ENCODE measurements at regions not wholly inside any gene's neighbourhood (a gene's known extent, or its start where the extent isn't known, plus 50 kb on each side); places are given as distances from the start of the nearest gene placed in this dataset.

- DNase-seq (ENCODE audit: low read depth in 1 of 2, low spot score in 1 of 2) (peak in 1 of 2 experiments; percentile 48), ATAC-seq (peak; percentile 77 to 78), FAIRE-seq (no peak)
- no peak for TF ChIP-seq MAFK (IDR thresholded peaks at IDR 0.05; ENCODE audit: partially characterized antibody)
- TF ChIP-seq ESRRA (IDR thresholded peaks at IDR 0.05; ENCODE audit: borderline replicate concordance, low read length) = no peak
- no peak for TF ChIP-seq ZSCAN20 (CRISPR knock-in tag; IDR thresholded peaks at IDR 0.05)
- no peak for TF ChIP-seq MAX (IDR thresholded peaks at IDR 0.05)
- TF ChIP-seq EHF (CRISPR knock-in tag; IDR thresholded peaks at IDR 0.05) = no peak
- TF ChIP-seq ELK1 (IDR thresholded peaks at IDR 0.05; ENCODE audit: low read depth, low read length) = no peak
- no peak for TF ChIP-seq ZNF302 (CRISPR knock-in tag; IDR thresholded peaks at IDR 0.05)
- no peak for TF ChIP-seq NPAS2 (CRISPR knock-in tag; IDR thresholded peaks at IDR 0.05; ENCODE audit: borderline replicate concordance)
- no peak for TF ChIP-seq PBX3 (IDR thresholded peaks at IDR 0.05)
- no peak for TF ChIP-seq CBX8 (IDR thresholded peaks at IDR 0.05)
- TF ChIP-seq MYC (IDR thresholded peaks at IDR 0.05; ENCODE audit: borderline replicate concordance, low read length) = no peak
- TF ChIP-seq HES2 (IDR thresholded peaks at IDR 0.05) = no peak
- TF ChIP-seq CHD2 (IDR thresholded peaks at IDR 0.05; ENCODE audit: low read length, partially characterized antibody) = no peak
- Histone ChIP-seq H3K4me3 (no peak overlapping the region), H3K4me2 (no peak overlapping the region), H3K27ac (no peak overlapping the region), H3K4me1 (no peaks in the 10 kb centered on the region), H3K9me3 (no peaks in the 10 kb centered on the region)
- ChIA-PET POLR2A (no interaction called here), CTCF (no interaction called here)
- WGBS (ENCODE audit: missing lambda C conversion rate) = 89% methylated on average over 3 of the region's 3 CpGs
Observed at GRCh38 chr2:8433390-8433789, 248.5 kb upstream of the ID2 start.

- no peak for TF ChIP-seq MAZ (IDR thresholded peaks at IDR 0.05; ENCODE audit: borderline replicate concordance, low read depth, low read length)
- no peak for TF ChIP-seq NR3C1 (IDR thresholded peaks at IDR 0.05)
- TF ChIP-seq POLR2A (IDR thresholded peaks at IDR 0.05; ENCODE audit: low read length) = no peak
- TF ChIP-seq ZFP36 (IDR thresholded peaks at IDR 0.05; ENCODE audit: borderline replicate concordance, partially characterized antibody) = no peak
- Histone ChIP-seq H3K27ac (no peak overlapping the region), H3K4me3 (no peak overlapping the region), H3K9me3 (no peaks in the 10 kb centered on the region), H3K4me1 (no peaks in the 10 kb centered on the region), H3K4me2 (no peak overlapping the region)
- no peak for ATAC-seq
- FAIRE-seq = no peak
- POLR2A ChIA-PET = no interaction called here
- WGBS (ENCODE audit: missing lambda C conversion rate) = 67% methylated on average over 4 of the region's 4 CpGs
- DNase-seq (ENCODE audit: low read depth in 1 of 2, low spot score in 1 of 2) = no peak
- CTCF ChIA-PET = no interaction called here
Observed at GRCh38 chr2:8435608-8436007, 246.2 kb upstream of the ID2 start.

- Histone ChIP-seq H3K9me3 (no peaks in the 10 kb centered on the region), H3K27ac (no peak overlapping the region), H3K4me3 (no peak overlapping the region), H3K4me2 (no peak overlapping the region), H3K4me1 (no peaks in the 10 kb centered on the region)
- DNase-seq (ENCODE audit: low read depth in 1 of 2, low spot score in 1 of 2) = no peak
- ATAC-seq = no peak
- ChIA-PET POLR2A (no interaction called here), CTCF (no interaction called here)
- WGBS (ENCODE audit: missing lambda C conversion rate) = 72% methylated on average over 3 of the region's 3 CpGs
- TF ChIP-seq ZSCAN20 (CRISPR knock-in tag; IDR thresholded peaks at IDR 0.05) (no peak), TP53 (CRISPR knock-in tag; IDR thresholded peaks at IDR 0.05) (no peak), ZFP36 (IDR thresholded peaks at IDR 0.05; ENCODE audit: borderline replicate concordance, partially characterized antibody) (no peak), HOXB5 (CRISPR knock-in tag; IDR thresholded peaks at IDR 0.05) (no peak), BCL3 (IDR thresholded peaks at IDR 0.05) (no peak), MAZ (IDR thresholded peaks at IDR 0.05; ENCODE audit: borderline replicate concordance, low read depth, low read length) (no peak), POLR2A (IDR thresholded peaks at IDR 0.05; ENCODE audit: low read length) (no peak), EHF (CRISPR knock-in tag; IDR thresholded peaks at IDR 0.05) (no peak), CHD2 (IDR thresholded peaks at IDR 0.05; ENCODE audit: low read length, partially characterized antibody) (no peak), NPAS2 (CRISPR knock-in tag; IDR thresholded peaks at IDR 0.05; ENCODE audit: borderline replicate concordance) (no peak), BHLHE40 (IDR thresholded peaks at IDR 0.05; ENCODE audit: low read depth, low read length) (no peak), E2F6 (IDR thresholded peaks at IDR 0.05; ENCODE audit: borderline replicate concordance, low read depth) (no peak)
- FAIRE-seq = no peak
Observed at GRCh38 chr2:8436585-8436984, 245.3 kb upstream of the ID2 start.
